NB4 (cell line): ENCODE measurements at regions not wholly inside any gene's neighbourhood (a gene's known extent, or its start where the extent isn't known, plus 50 kb on each side); places are given as distances from the start of the nearest gene placed in this dataset.

Experiments used
- CTCF ChIP-seq: IDR thresholded peaks from one replicate; pipeline ENCODE4 v1.5.1; 2012; ENCODE audit warnings: low read depth, low read length
- POLR2A ChIP-seq: IDR thresholded peaks from 2 replicates; pipeline ENCODE4 v1.6.1; 2011; ENCODE audit warnings: mild to moderate bottlenecking; ENCODE audit not compliant: insufficient read length; ENCODE audit errors: extremely low read depth

GRCh38 chr9:706073-706472, 135.4 kb upstream of the DMRT1 start:
- TF ChIP-seq CTCF (no peak), POLR2A (no peak)
